ENCODE measurements at regions not wholly inside any gene's neighbourhood (a gene's known extent, or its start where the extent isn't known, plus 50 kb on each side); places are given as distances from the start of the nearest gene placed in this dataset.

- DNase-seq = no peak
- no peaks in the 10 kb centered on the region for H3K4me1 ChIP-seq (ENCODE audit: control insufficient read depth in 1 of 2, insufficient read depth in 2 of 2, low read length in 2 of 2)
- H3K27me3 ChIP-seq (ENCODE audit: control insufficient read depth in 2 of 2, insufficient read depth in 2 of 2, low read length in 2 of 2) = no peaks in the 10 kb centered on the region
Observed at GRCh38 chr18:70709720-70710119, 420.9 kb downstream of the SOCS6 start.

GRCh38 chr18:70709144-70709543, 420.3 kb downstream of the SOCS6 start:
- Mint-ChIP-seq H3K4me3 (no peak overlapping the region), H3K27me3 (ENCODE audit: low read depth in 3 of 3) (no peaks in the 10 kb centered on the region), H3K36me3 (no peaks in the 10 kb centered on the region), H3K4me1 (no peaks in the 10 kb centered on the region), H3K9me3 (peaks cover 0 to 25% (median 9%) of the 10 kb centered on the region in 7 donors), H3K27ac (no peak overlapping the region)
- H3K9ac ChIP-seq (ENCODE audit: insufficient read depth, low read length, poor library complexity, severe bottlenecking) = no peak overlapping the region
- H3K4me3 ChIP-seq (replicated peaks in 1 of 3; ENCODE audit: low read depth in 2 of 3, low read length in 3 of 3) = no peak overlapping the region
- H3K27ac ChIP-seq (ENCODE audit: low read depth in 1 of 2, low read length in 2 of 2) = no peak overlapping the region
- H3K9me3 ChIP-seq (replicated peaks in 1 of 2; ENCODE audit: control insufficient read depth in 1 of 2, insufficient read depth in 1 of 2, low read length in 2 of 2) = peaks cover 3 to 9% of the 10 kb centered on the region in 2 donors
- H3K79me2 ChIP-seq (ENCODE audit: insufficient read depth, low read length) = no peaks in the 10 kb centered on the region
- H4K20me1 ChIP-seq (ENCODE audit: insufficient read depth, low read length) = no peaks in the 10 kb centered on the region
- TF ChIP-seq CTCF (IDR thresholded peaks at IDR 0.05) = no peak
- no peak overlapping the region for H2AFZ ChIP-seq (ENCODE audit: insufficient read depth, low read depth, low read length, poor library complexity, severe bottlenecking)
- no peak overlapping the region for H3K4me2 ChIP-seq (replicated peaks; ENCODE audit: extremely low read depth, low read length, poor library complexity, severe bottlenecking)
- intact Hi-C loops (cut with micrococcal nuclease) = no loop called here
- H3K36me3 ChIP-seq (replicated peaks in 1 of 2; ENCODE audit: control insufficient read depth in 1 of 2, insufficient read depth in 2 of 2, low read length in 2 of 2) = no peaks in the 10 kb centered on the region
- 86% methylated on average over 1 of the region's 4 CpGs for WGBS (ENCODE audit: insufficient coverage)
- DNase-seq = no peak
- no peaks in the 10 kb centered on the region for H3K27me3 ChIP-seq (ENCODE audit: control insufficient read depth in 2 of 2, insufficient read depth in 2 of 2, low read length in 2 of 2)
- H3K4me1 ChIP-seq (ENCODE audit: control insufficient read depth in 1 of 2, insufficient read depth in 2 of 2, low read length in 2 of 2) = no peaks in the 10 kb centered on the region

More at GRCh38 chr18:70709720-70710119, 420.9 kb downstream of the SOCS6 start:
- H3K9ac ChIP-seq (ENCODE audit: insufficient read depth, low read length, poor library complexity, severe bottlenecking) = no peak overlapping the region
- WGBS (ENCODE audit: insufficient coverage) = 100% methylated on average over 1 of the region's 3 CpGs
- no peak overlapping the region for H3K4me2 ChIP-seq (replicated peaks; ENCODE audit: extremely low read depth, low read length, poor library complexity, severe bottlenecking)
- H3K79me2 ChIP-seq (ENCODE audit: insufficient read depth, low read length) = no peaks in the 10 kb centered on the region
- Mint-ChIP-seq H3K4me1 (no peaks in the 10 kb centered on the region), H3K27ac (no peak overlapping the region), H3K27me3 (ENCODE audit: low read depth in 3 of 3) (no peaks in the 10 kb centered on the region), H3K9me3 (peaks cover 0 to 27% (median 13%) of the 10 kb centered on the region in 7 donors), H3K4me3 (no peak overlapping the region), H3K36me3 (no peaks in the 10 kb centered on the region)
- no peak overlapping the region for H3K4me3 ChIP-seq (replicated peaks in 1 of 3; ENCODE audit: low read depth in 2 of 3, low read length in 3 of 3)
- H4K20me1 ChIP-seq (ENCODE audit: insufficient read depth, low read length) = no peaks in the 10 kb centered on the region
- no peak overlapping the region for H2AFZ ChIP-seq (ENCODE audit: insufficient read depth, low read depth, low read length, poor library complexity, severe bottlenecking)
- peaks cover 9 to 11% of the 10 kb centered on the region in 2 donors for H3K9me3 ChIP-seq (replicated peaks in 1 of 2; ENCODE audit: control insufficient read depth in 1 of 2, insufficient read depth in 1 of 2, low read length in 2 of 2)
- no peak overlapping the region for H3K27ac ChIP-seq (ENCODE audit: low read depth in 1 of 2, low read length in 2 of 2)
- no peak for TF ChIP-seq CTCF (IDR thresholded peaks at IDR 0.05)
- intact Hi-C loops (cut with micrococcal nuclease) = loop anchor here in 1 of 2 donors (10.0 kb wide), 1 partner anchor 55 kb away; no protein-coding TSS in a partner anchor
- H3K36me3 ChIP-seq (replicated peaks in 1 of 2; ENCODE audit: control insufficient read depth in 1 of 2, insufficient read depth in 2 of 2, low read length in 2 of 2) = no peaks in the 10 kb centered on the region

Measured in CD14-positive monocyte (primary cell).